Adrenal gland (tissue), 9 donors: ENCODE measurements at regions not wholly inside any gene's neighbourhood (a gene's known extent, or its start where the extent isn't known, plus 50 kb on each side); places are given as distances from the start of the nearest gene placed in this dataset.
"Not testable (repeated sequence)": the region's sequence is repeated elsewhere in the genome, so short reads cannot be mapped to it uniquely, and the experiment has no call there.

Experiments used
- DNase-seq, 7 donors: peaks; one replicate each; pipeline ENCODE4 v3.0.0-alpha.2; 2019 to 2020
- H3K27ac ChIP-seq, 5 donors: fragments of 200-600 bp; sonication (generic) in 4 of 5; 1 replicate in 3 of 5; 2 replicates in 2 of 5; pipeline versions ENCODE4 v1.5.1 to v1.8.0; 2016 to 2020; ENCODE audit warnings: mild to moderate bottlenecking in 1 of 5
- H3K27me3 ChIP-seq: fragments of 200-600 bp; 2 replicates; pipeline ENCODE4 v1.8.0; 2021
- H3K36me3 ChIP-seq, 2 donors: fragments of 200-600 bp; replicated peaks in 1 of 2; 1 replicate in 1 of 2; 2 replicates in 1 of 2; pipeline versions ENCODE4 v1.5.1 to v1.8.0; 2018 to 2022
- H3K4me1 ChIP-seq, 2 donors: fragments of 200-600 bp; replicated peaks in 1 of 2; 1 replicate in 1 of 2; 2 replicates in 1 of 2; pipeline versions ENCODE4 v1.5.1 to v1.8.0; 2018 to 2021
- H3K4me3 ChIP-seq, 4 donors: fragments of 200-600 bp; sonication (generic) in 3 of 4; one replicate each; pipeline ENCODE4 v1.5.1; 2016 to 2018
- H3K9me3 ChIP-seq, 3 donors: fragments of 200-600 bp; sonication (generic) in 1 of 3; replicated peaks in 1 of 3; 1 replicate in 2 of 3; 2 replicates in 1 of 3; pipeline versions ENCODE4 v1.5.1 to v1.8.0; 2016 to 2021
- POLR2A ChIP-seq, 2 donors: fragments of 450-650 bp; IDR thresholded peaks; one replicate each; pipeline ENCODE4 v1.6.1; 2017; ENCODE audit warnings: antibody characterized with exemption in 2 of 2, mild to moderate bottlenecking in 2 of 2, moderate library complexity in 1 of 2
- WGBS, 4 donors: extraction: QIAGEN DNeasy Blood & Tissue Kit in 2 of 4; methylation state at CpG; one replicate each; pipeline versions ENCODE4 v1.1.5 to v1.1.7; 2013 to 2017; 5-methylcytosine and 5-hydroxymethylcytosine counted together
- intact Hi-C, 2 donors: fragments of 100-400 bp; cut with DNase I; formaldehyde crosslinking; loops; one replicate each; pipeline versions ENCODE4 v1.14.1 to v1.15.0; 2022 to 2023
- TF ChIP-seq, protein P1 (sequence below), 6 experiments: fragments of 450-650 bp in 4 of 6; fragments of 200-600 bp in 2 of 6; sonication (generic) in 1 of 6; IDR thresholded peaks; 1 replicate in 5 of 6; 2 replicates in 1 of 6; pipeline versions ENCODE4 v1.5.1 to v1.8.0; 2016 to 2021; ENCODE audit warnings: antibody characterized with exemption in 6 of 6, mild to moderate bottlenecking in 2 of 6, moderate library complexity in 1 of 6
- donor health status: healthy with polysubstance abuse.
- donor health status: Bipolar disorder and iron deficiency.
- donor health status: DM: yes; HTN: yes; CAD: no.
- donor health status: DM: no; HTN: no; CAD: no.
- donor health status: DM: no; HTN: no; CAD: no.

DNA sequence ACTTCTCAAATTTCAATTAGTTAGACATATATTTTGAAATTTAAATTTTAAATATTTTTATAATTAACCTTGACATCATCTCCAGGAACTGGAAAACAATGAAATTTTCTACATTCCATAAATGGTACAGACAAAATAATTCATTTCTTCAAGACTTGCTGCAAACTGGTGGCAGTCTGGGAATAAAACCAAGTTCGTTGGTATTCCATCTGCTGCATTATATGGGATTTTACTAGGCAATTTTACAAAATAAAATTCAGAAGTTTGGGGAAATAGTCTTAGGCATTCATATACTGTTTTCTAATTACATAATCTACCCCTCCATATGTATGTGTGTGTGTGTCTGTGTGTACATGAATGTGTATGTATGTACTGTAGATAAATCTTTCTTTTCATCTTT lies 984.6 kb upstream of the KCND2 start:
- no peaks in the 10 kb centered on the region for H3K9me3 ChIP-seq
- H3K36me3 ChIP-seq = no peaks in the 10 kb centered on the region
- 67 to 77% (median 70%) methylated on average over 1 of the region's 1 CpG for WGBS, 4 donors
- DNase-seq = no peak
- no peak overlapping the region for H3K4me3 ChIP-seq
- no peaks in the 10 kb centered on the region for H3K27me3 ChIP-seq
- H3K27ac ChIP-seq = no peak overlapping the region
- intact Hi-C loops = no loop called here
- TF ChIP-seq, protein P1, sequence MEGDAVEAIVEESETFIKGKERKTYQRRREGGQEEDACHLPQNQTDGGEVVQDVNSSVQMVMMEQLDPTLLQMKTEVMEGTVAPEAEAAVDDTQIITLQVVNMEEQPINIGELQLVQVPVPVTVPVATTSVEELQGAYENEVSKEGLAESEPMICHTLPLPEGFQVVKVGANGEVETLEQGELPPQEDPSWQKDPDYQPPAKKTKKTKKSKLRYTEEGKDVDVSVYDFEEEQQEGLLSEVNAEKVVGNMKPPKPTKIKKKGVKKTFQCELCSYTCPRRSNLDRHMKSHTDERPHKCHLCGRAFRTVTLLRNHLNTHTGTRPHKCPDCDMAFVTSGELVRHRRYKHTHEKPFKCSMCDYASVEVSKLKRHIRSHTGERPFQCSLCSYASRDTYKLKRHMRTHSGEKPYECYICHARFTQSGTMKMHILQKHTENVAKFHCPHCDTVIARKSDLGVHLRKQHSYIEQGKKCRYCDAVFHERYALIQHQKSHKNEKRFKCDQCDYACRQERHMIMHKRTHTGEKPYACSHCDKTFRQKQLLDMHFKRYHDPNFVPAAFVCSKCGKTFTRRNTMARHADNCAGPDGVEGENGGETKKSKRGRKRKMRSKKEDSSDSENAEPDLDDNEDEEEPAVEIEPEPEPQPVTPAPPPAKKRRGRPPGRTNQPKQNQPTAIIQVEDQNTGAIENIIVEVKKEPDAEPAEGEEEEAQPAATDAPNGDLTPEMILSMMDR (IDR thresholded peaks at IDR 0.05) = no peak
- TF ChIP-seq POLR2A (IDR thresholded peaks at IDR 0.05) = no peak
- no peaks in the 10 kb centered on the region for H3K4me1 ChIP-seq

DNA sequence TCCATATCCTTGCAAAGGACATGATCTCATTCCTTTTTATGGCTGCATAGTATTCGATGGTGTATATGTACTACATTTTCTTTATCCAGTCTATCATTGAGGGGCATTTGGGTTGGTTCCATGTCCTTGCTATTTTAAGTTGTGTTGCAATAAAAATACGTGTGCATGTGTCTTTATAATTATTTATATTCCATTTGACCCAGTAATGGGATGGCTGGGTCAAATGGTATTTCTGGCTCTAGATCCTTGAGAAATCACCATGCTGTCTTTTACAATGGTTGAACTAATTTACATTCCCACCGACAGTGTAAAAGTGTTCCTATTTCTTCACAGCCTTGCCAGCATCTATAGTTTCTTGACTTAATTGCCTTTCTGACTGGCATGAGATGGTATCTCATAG lies 972.6 kb upstream of the KCND2 start:
- DNase-seq, H3K27ac ChIP-seq, H3K4me3 ChIP-seq, H3K9me3 ChIP-seq, H3K36me3 ChIP-seq, H3K4me1 ChIP-seq, intact Hi-C loops, H3K27me3 ChIP-seq: not testable (repeated sequence)
- 52 to 63% (median 55%) methylated on average over 3 of the region's 3 CpGs for WGBS, 4 donors

DNA sequence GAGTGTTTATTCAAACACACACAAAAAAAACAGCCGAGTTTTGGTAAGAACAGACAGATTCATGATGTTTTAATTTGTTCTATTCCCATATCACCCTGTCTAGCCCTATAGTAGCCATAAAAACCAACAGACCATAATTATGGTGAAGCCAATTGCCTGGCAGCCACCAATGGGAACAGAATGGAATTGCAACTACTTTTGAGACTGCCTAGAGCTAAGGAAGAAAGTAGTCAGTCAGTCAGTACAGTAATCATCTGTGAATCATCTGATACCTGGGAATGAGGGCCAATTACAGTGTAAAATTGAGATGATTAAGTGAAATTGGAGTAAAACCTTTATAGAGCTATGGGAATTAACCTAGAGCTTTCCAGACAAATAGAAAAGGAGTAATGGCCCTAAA lies 952.7 kb upstream of the KCND2 start:
- Histone ChIP-seq H3K4me3 (no peak overlapping the region), H3K27me3 (no peaks in the 10 kb centered on the region), H3K4me1 (no peaks in the 10 kb centered on the region), H3K36me3 (no peaks in the 10 kb centered on the region), H3K27ac (no peak overlapping the region), H3K9me3 (no peaks in the 10 kb centered on the region)
- TF ChIP-seq POLR2A (IDR thresholded peaks at IDR 0.05) = no peak
- TF ChIP-seq, protein P1 (IDR thresholded peaks at IDR 0.05) = no peak
- WGBS, 4 donors = 24 to 30% (median 27%) methylated on average over 1 of the region's 1 CpG
- DNase-seq = no peak
- intact Hi-C loops = no loop called here

DNA sequence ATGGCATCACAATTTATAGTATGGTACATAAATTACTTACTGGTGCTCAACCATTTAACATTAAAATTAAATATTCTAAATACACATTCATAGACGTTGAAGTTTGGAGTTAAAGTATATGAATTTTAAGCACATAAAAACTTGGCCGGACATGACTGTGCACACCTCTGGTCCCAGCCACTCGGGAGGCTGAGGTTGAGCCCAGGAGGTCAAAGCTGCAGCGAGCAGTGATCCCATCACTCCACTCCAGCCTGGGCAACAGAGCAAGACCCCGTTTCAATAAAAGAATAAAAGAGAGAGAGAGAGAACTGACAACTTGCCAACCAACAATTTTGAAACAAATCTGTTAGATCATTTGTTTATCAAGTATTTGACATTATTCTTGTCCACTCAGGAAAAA lies 943.3 kb upstream of the KCND2 start:
- no peak overlapping the region for H3K4me3 ChIP-seq
- H3K9me3 ChIP-seq = no peaks in the 10 kb centered on the region
- no peaks in the 10 kb centered on the region for H3K27me3 ChIP-seq
- 70 to 76% (median 73%) methylated on average over 5 of the region's 5 CpGs for WGBS, 4 donors
- no peak overlapping the region for H3K27ac ChIP-seq
- intact Hi-C loops = no loop called here
- TF ChIP-seq, protein P1 (IDR thresholded peaks at IDR 0.05) = no peak
- no peak for TF ChIP-seq POLR2A (IDR thresholded peaks at IDR 0.05)
- DNase-seq = no peak
- no peaks in the 10 kb centered on the region for H3K36me3 ChIP-seq
- H3K4me1 ChIP-seq = no peaks in the 10 kb centered on the region

DNA sequence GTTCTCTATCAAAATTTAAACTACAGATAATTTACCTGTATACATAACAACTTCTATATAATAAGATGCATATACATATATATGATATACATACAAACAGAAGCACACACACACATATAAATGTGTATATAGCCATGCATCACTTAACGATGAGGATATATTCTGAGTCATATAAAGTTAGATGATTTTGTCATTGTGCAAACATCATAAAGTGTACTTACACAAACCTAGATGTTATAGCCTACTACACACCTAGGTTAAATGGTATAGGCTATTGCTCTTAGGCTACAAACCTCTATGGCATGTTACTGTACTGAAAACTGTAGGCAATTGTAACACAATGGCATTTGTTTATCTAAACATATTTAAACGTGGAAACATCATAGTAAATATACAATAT lies 937.6 kb upstream of the KCND2 start:
- TF ChIP-seq, protein P1 (IDR thresholded peaks at IDR 0.05) = no peak
- no peak for TF ChIP-seq POLR2A (IDR thresholded peaks at IDR 0.05)
- WGBS, 4 donors = 56 to 77% (median 69%) methylated on average over 2 of the region's 2 CpGs
- no peak overlapping the region for H3K27ac ChIP-seq
- no peaks in the 10 kb centered on the region for H3K36me3 ChIP-seq
- DNase-seq = no peak
- no peaks in the 10 kb centered on the region for H3K27me3 ChIP-seq
- H3K4me3 ChIP-seq = no peak overlapping the region
- peaks cover 0 to 6% (median 0%) of the 10 kb centered on the region in 3 donors for H3K9me3 ChIP-seq
- no peaks in the 10 kb centered on the region for H3K4me1 ChIP-seq
- intact Hi-C loops = no loop called here
